Adipocyte (in vitro differentiated cells): ENCODE measurements at regions not wholly inside any gene's neighbourhood (a gene's known extent, or its start where the extent isn't known, plus 50 kb on each side); places are given as distances from the start of the nearest gene placed in this dataset.

Experiments
- DNase-seq: peaks from one replicate; pipeline ENCODE4 v3.0.0-alpha.2; 2015; ENCODE audit warnings: low read depth
- H3K27me3 ChIP-seq: replicated peaks from 2 replicates; pipeline ENCODE4 v1.7.0; 2013; ENCODE audit warnings: mild to moderate bottlenecking, low read length, moderate library complexity; ENCODE audit not compliant: control insufficient read depth, insufficient read depth
- H3K36me3 ChIP-seq: 2 replicates; pipeline ENCODE4 v1.7.0; 2013; ENCODE audit warnings: low read length, mild to moderate bottlenecking, moderate library complexity; ENCODE audit not compliant: control insufficient read depth, insufficient read depth, severe bottlenecking
- H3K4me1 ChIP-seq: 2 replicates; pipeline ENCODE4 v1.7.0; 2013; ENCODE audit warnings: mild to moderate bottlenecking, low read length, moderate library complexity; ENCODE audit not compliant: control insufficient read depth, insufficient read depth
- H3K4me3 ChIP-seq: 2 replicates; pipeline ENCODE4 v1.7.0; 2013; ENCODE audit warnings: mild to moderate bottlenecking, low read length, moderate library complexity
- H3K9ac ChIP-seq: 2 replicates; pipeline ENCODE4 v1.7.0; 2013; ENCODE audit warnings: mild to moderate bottlenecking, low read length, moderate library complexity
- H3K9me3 ChIP-seq: 2 replicates; pipeline ENCODE4 v1.7.0; 2013; ENCODE audit warnings: mild to moderate bottlenecking, low read length, moderate library complexity; ENCODE audit not compliant: control insufficient read depth

DNA sequence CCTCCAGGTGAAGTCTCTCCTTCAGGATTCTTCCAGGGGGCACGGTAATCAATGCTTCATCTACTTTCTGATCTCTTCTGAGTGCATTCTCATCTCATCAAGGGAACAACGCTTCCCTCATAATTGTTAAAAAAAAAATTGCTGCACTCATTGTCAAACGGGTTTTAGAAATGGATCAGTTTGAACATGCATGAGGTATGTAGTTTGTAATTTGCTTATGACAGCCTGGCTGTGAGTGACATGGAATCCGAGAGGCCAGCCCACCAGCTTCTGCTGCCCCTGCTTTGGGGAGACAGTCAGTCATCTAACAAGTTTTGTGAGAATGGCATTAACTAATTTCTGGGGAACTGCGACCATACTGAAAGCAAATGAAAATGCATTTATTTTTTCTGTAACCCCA lies 791.9 kb upstream of the SOX11 start:
- H3K4me1 ChIP-seq: no peaks in the 10 kb centered on the region
- no peak overlapping the region for H3K4me3 ChIP-seq
- H3K9ac ChIP-seq: no peak overlapping the region
- no peaks in the 10 kb centered on the region for H3K36me3 ChIP-seq
- peaks cover 3% of the 10 kb centered on the region for H3K9me3 ChIP-seq
- DNase-seq: no peak
- no peaks in the 10 kb centered on the region for H3K27me3 ChIP-seq

DNA sequence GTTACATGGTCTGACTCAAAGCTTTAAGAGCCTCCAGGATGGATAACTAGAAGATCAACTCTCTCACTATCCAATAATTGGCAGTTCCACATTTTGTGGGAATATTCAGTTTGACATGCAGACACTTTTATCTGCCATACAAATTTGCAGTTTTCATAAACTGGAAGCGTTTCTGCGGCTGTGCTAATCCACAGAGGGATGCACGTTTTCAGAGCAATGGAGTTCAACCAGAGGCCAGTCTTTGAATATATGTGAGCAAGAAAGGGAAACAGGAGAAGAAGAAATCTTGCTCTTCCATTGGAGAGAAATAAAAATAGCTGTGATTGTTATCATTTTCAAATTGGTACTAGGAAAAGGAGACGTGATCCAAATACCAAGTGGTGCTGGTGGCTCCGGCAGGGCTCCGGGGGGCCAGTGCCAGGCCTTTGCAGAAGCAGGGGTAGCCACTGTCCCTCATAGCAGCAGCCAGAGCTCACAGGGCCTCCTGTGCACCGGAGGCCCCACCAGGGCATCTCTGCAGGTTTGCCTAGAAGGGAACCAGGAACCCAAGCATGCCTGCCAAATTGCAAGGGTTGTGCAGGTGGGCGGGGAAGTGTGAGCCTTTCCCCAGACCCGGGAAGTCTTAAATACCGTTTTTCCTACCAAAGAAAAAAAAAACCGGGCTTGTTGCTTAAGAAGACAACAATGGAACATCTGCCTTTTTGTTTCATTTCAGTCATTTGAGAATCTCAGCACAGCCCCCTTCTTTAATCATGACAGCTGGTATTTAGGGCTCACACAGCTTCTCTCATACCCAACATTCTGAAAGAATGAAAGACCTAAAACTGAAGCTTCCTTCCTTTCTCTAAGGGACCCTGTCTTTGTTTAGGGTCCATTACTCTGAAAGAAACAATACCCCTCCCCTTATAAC lies 791.1 kb upstream of the SOX11 start:
- peaks cover 3% of the 10 kb centered on the region for H3K9me3 ChIP-seq
- no peaks in the 10 kb centered on the region for H3K36me3 ChIP-seq
- H3K4me1 ChIP-seq: no peaks in the 10 kb centered on the region
- H3K27me3 ChIP-seq: no peaks in the 10 kb centered on the region
- DNase-seq: no peak
- H3K9ac ChIP-seq: no peak overlapping the region
- H3K4me3 ChIP-seq: no peak overlapping the region

DNA sequence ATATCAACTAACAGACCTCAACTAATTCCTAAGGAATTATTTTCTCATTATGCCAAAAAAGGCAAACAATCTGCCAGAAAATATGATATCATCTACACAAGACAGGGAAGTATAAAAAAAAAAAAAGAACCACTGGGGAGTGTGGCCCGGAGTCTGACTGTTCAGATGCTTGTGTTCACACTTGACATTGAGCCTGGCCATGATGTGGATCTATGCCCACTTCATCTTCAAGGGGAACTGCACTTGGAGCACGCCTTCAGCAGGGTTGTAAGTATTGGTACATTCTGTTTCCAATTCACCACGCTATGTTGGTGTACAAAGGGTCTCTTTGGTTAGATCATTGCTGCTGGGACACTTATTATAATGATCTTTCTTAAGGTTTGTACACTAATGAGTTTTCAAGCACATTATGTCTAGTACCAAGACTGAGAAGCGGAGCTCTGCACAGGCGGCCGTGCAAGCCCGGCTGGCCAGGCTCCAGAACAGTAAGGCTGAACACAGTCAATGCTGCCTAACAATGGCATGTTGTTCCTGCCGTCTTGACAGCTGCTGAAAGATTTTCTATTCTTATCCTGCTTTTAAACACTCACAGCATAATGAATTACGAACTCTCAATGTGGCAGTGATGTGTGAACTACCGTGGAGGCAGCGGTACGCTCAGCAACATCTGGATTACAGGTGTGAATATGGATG lies 788.4 kb upstream of the SOX11 start:
- no peaks in the 10 kb centered on the region for H3K4me1 ChIP-seq
- peaks cover 3% of the 10 kb centered on the region for H3K9me3 ChIP-seq
- H3K9ac ChIP-seq: no peak overlapping the region
- DNase-seq: no peak
- H3K4me3 ChIP-seq: no peak overlapping the region
- H3K36me3 ChIP-seq: no peaks in the 10 kb centered on the region
- H3K27me3 ChIP-seq: no peaks in the 10 kb centered on the region

DNA sequence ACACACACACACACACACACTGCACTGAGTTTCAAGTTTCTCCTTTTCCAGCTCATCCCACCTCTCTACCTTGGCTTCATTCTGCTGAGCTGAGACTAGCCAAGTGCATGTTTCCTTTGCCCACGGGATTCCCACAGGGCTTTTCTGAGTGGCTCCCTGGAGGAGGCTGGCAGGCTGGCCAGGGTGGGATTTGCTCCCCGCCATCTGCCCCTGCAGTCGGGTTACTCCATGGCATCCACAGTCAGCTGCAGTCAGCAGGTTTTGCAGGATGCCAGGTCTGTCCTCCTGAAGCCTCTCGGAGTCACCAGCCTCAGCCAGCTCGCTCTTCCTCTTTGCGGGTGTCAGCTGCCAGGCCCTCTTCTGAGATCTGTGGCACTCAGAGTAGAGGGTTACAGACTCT lies 783.7 kb upstream of the SOX11 start:
- H3K4me1 ChIP-seq: no peaks in the 10 kb centered on the region
- no peaks in the 10 kb centered on the region for H3K36me3 ChIP-seq
- H3K27me3 ChIP-seq: no peaks in the 10 kb centered on the region
- H3K4me3 ChIP-seq: no peak overlapping the region
- no peaks in the 10 kb centered on the region for H3K9me3 ChIP-seq
- no peak for DNase-seq
- no peak overlapping the region for H3K9ac ChIP-seq

DNA sequence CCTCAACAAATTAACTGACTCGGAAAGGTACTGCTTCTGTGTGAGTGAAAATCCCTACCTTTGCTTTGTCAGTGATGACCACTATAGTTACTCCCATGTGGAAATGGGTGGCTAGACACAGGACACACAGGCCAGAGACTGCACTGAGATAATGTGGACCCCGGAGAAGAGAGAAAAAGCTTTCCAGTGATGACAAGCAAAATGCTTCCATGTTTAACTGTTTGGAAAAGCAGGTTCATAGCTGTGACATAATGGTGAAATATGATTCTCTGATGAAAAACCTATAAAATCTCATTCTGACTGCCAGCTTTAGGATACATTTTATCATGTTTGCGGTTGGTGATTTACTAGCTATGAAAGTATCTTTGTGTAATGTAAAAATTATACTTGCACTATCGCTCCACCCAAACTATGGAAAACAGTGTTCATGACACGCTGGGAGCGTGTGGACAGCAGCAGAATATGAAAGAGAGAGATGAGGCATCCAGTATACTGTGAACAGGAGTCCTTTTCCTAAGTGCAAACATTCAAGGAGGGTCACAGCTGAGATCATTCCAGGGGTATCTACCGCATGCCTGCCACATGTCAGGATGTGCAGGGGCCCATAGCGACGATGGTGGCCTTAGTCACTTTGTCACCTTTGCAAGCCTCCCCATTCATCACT lies 782.7 kb upstream of the SOX11 start:
- no peak overlapping the region for H3K9ac ChIP-seq
- no peak overlapping the region for H3K4me3 ChIP-seq
- no peaks in the 10 kb centered on the region for H3K36me3 ChIP-seq
- DNase-seq: no peak
- no peaks in the 10 kb centered on the region for H3K27me3 ChIP-seq
- H3K9me3 ChIP-seq: no peaks in the 10 kb centered on the region
- no peaks in the 10 kb centered on the region for H3K4me1 ChIP-seq

DNA sequence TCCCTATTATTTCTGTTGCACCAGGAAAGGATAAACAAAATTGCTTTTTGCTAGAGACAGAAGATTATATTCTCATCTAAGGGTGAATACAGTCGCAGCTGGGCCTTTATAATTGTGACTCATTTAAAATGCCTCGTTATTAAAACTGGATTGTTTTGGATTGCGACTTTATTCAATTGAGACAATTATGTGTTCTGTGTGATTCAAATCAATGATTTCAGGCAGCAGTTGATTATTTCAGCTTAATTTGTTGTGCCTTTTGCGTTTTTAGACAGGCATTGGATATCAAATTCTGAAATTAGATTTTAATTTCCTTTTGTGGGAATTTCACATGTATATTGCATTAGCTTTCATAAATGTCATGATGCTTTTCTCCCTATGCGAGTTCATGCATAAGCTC lies 778.1 kb upstream of the SOX11 start:
- no peak for DNase-seq
- Histone ChIP-seq H3K9me3 (no peaks in the 10 kb centered on the region), H3K4me1 (no peaks in the 10 kb centered on the region), H3K27me3 (no peaks in the 10 kb centered on the region), H3K4me3 (no peak overlapping the region), H3K36me3 (no peaks in the 10 kb centered on the region), H3K9ac (no peak overlapping the region)

DNA sequence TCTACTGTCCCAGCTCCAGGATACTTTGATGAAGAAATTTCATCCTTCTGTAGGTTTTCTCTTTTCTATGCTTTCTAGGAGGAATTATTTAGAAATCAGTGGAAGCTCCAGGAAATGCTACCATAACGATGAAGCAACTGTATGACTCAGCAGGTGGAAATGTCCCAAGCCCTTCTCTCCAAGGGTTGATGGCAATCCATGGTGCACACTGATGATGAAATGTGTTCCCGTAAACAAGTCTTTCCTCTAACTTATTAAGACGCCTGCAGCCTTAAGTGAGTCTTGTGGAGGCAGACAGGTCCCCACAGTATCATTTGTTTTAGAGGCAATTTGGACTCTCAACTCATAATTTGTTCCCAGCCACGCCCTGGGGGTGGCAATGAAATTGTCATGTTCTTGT lies 777.6 kb upstream of the SOX11 start:
- H3K4me1 ChIP-seq: no peaks in the 10 kb centered on the region
- DNase-seq: no peak
- no peaks in the 10 kb centered on the region for H3K9me3 ChIP-seq
- no peak overlapping the region for H3K4me3 ChIP-seq
- no peak overlapping the region for H3K9ac ChIP-seq
- no peaks in the 10 kb centered on the region for H3K27me3 ChIP-seq
- H3K36me3 ChIP-seq: no peaks in the 10 kb centered on the region

DNA sequence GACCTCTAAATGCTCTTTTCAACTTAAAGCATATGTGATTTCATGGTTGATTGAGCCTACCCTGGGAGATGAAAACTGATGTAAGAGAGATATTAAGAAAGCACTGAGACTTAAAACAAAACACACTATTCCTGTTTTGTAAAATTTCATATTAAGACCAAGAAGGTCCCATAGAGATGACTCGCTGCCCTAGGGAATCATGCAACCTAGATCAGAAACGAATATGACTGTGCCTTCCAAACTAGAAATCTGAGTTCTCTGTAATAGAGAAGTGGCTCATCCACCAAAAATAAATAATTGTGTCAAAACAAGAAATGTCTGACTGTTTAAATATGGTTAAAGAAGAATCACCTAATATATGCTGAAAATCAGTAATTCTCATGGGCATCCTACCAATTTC lies 776.8 kb upstream of the SOX11 start:
- DNase-seq: no peak
- Histone ChIP-seq H3K4me1 (no peaks in the 10 kb centered on the region), H3K4me3 (no peak overlapping the region), H3K9me3 (no peaks in the 10 kb centered on the region), H3K9ac (no peak overlapping the region), H3K36me3 (no peaks in the 10 kb centered on the region), H3K27me3 (no peaks in the 10 kb centered on the region)

DNA sequence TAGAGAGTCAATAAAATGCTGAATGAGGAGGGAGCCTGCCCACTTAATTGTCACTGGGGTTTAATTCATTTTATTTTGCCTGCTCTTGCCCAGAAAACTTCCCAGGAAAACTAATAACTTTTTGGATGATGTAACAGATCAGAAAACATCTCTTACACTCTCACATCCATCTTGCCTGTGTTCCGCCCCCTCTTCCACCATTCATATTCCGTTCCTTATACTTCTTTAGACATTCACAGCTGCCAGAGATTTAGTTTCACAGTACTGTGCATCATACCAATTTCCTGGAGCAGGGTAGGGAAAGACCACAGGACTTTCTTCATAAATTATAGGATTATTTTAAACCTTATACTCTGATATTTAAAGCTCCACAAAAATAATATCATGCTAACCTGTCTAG lies 776.1 kb upstream of the SOX11 start:
- Histone ChIP-seq H3K9ac (no peak overlapping the region), H3K4me1 (no peaks in the 10 kb centered on the region), H3K36me3 (no peaks in the 10 kb centered on the region), H3K9me3 (no peaks in the 10 kb centered on the region), H3K27me3 (no peaks in the 10 kb centered on the region), H3K4me3 (no peak overlapping the region)
- no peak for DNase-seq

DNA sequence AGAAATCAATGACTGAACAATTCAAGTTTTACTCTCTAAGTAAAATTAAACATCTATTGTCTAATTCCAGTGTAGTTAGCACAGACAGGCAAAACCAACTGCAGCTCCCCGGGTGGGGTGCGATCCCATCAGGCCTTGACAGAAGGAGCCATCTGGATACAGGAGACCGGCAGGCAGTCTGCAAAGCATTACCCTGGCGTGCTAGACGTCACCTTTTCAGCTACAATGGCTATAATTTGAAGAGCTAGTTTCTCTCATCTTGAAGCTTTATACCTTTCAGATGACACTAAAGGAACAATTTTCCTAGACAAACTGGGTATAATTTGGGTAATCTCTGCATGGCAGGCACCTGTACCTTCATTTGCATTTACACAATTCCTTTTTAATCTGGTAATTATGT lies 761.5 kb upstream of the SOX11 start:
- Histone ChIP-seq H3K36me3 (no peaks in the 10 kb centered on the region), H3K9me3 (no peaks in the 10 kb centered on the region), H3K9ac (no peak overlapping the region), H3K27me3 (no peaks in the 10 kb centered on the region), H3K4me3 (no peak overlapping the region), H3K4me1 (no peaks in the 10 kb centered on the region)
- DNase-seq: no peak

DNA sequence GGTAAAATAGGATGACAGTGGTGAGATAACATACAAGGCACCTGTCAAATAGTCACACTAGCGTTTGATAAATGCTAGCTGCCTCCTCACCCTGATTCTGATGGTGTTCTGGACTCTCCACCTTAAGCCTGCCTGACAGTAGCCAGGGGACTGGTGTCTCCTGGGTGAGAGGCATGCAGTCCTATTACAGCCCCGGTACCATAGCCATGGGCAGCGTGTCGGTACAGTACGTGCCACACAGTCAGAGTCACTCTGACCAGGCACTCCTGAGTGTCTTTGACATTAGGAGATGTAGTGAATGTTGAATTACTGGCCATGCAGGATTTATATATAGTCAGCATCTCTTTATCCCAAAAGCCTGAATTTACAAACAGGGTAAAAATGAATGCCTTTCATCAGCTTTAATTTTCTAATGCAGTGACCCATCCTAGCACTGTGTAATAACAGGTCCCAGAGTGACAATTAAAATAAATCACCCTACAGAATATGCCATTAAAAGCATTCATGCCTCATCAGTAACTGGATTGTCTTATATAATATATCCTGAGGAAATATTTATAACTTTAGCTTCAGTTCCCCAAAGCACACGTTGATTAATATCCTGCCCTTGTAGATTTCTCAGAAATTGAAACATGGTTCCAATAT lies 760.3 kb upstream of the SOX11 start:
- DNase-seq: no peak
- H3K9ac ChIP-seq: no peak overlapping the region
- no peaks in the 10 kb centered on the region for H3K9me3 ChIP-seq
- H3K36me3 ChIP-seq: no peaks in the 10 kb centered on the region
- H3K27me3 ChIP-seq: no peaks in the 10 kb centered on the region
- no peaks in the 10 kb centered on the region for H3K4me1 ChIP-seq
- no peak overlapping the region for H3K4me3 ChIP-seq
